ENCODE measurements at regions not wholly inside any gene's neighbourhood (a gene's known extent, or its start where the extent isn't known, plus 50 kb on each side); places are given as distances from the start of the nearest gene placed in this dataset.

DNA sequence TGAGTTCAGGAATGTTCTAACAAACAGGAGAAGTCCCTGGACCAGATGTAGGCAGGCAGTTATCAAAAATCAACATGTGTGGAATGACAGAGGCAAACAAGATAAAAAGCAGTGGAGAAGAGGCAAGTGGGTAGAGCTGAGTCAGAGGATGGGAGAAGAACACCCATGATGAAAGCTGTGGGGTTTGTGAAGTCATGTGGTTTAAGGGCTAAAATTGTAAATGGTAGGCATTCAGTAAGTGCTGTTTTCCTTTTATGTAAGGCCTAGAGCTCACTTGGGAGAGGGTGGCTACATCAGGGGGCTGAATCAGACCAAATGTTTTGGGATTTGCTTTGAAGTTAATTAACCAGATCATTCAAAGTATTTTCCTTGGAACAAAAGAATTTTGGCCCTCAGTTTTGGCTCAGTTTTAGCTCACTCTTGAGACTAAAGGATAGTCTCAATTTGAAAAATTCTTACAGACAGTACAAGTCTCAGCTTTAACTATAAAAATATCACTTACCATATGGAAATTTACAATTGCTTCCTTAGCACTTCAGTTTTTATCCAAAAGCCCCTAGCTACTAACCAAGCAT is 114.5 kb upstream of the PCDH7 start:
- intact Hi-C loops (cut with micrococcal nuclease; ENCODE audit: unreplicated experiment): no loop called here
- DNase-seq (ENCODE audit: low spot score): no peak
- ChIA-PET POLR2A (no interaction called here), CTCF (ENCODE audit: unreplicated experiment) (no interaction called here)
- Histone ChIP-seq H3K27ac (ENCODE audit: low read depth, low read length, poor library complexity, severe bottlenecking) (no peak overlapping the region), H3K4me1 (ENCODE audit: insufficient read depth, low read length, poor library complexity, severe bottlenecking) (no peaks in the 10 kb centered on the region), H3K9me3 (ENCODE audit: low read length) (no peaks in the 10 kb centered on the region), H4K20me1 (ENCODE audit: insufficient read depth, low read length) (no peaks in the 10 kb centered on the region), H3K4me2 (ENCODE audit: low read length) (no peak overlapping the region), H3K79me2 (ENCODE audit: insufficient read depth, low read depth, low read length) (no peaks in the 10 kb centered on the region), H3K36me3 (ENCODE audit: insufficient read depth, low read length) (no peaks in the 10 kb centered on the region), H3K4me3 (ENCODE audit: low read depth, low read length, poor library complexity, severe bottlenecking) (no peak overlapping the region), H3K9me2 (ENCODE audit: insufficient read depth, low read length) (no peaks in the 10 kb centered on the region), H2AFZ (ENCODE audit: low read length) (no peak overlapping the region)
- BruUV-seq (replicated peaks): no TSS peak
- TF ChIP-seq, protein P1, sequence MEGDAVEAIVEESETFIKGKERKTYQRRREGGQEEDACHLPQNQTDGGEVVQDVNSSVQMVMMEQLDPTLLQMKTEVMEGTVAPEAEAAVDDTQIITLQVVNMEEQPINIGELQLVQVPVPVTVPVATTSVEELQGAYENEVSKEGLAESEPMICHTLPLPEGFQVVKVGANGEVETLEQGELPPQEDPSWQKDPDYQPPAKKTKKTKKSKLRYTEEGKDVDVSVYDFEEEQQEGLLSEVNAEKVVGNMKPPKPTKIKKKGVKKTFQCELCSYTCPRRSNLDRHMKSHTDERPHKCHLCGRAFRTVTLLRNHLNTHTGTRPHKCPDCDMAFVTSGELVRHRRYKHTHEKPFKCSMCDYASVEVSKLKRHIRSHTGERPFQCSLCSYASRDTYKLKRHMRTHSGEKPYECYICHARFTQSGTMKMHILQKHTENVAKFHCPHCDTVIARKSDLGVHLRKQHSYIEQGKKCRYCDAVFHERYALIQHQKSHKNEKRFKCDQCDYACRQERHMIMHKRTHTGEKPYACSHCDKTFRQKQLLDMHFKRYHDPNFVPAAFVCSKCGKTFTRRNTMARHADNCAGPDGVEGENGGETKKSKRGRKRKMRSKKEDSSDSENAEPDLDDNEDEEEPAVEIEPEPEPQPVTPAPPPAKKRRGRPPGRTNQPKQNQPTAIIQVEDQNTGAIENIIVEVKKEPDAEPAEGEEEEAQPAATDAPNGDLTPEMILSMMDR (conservative IDR thresholded peaks at IDR 0.05; ENCODE audit: low read length): no peak
- TF ChIP-seq EZH2phosphoT487 (IDR thresholded peaks at IDR 0.05; ENCODE audit: borderline replicate concordance, low read depth, low read length): no peak

DNA sequence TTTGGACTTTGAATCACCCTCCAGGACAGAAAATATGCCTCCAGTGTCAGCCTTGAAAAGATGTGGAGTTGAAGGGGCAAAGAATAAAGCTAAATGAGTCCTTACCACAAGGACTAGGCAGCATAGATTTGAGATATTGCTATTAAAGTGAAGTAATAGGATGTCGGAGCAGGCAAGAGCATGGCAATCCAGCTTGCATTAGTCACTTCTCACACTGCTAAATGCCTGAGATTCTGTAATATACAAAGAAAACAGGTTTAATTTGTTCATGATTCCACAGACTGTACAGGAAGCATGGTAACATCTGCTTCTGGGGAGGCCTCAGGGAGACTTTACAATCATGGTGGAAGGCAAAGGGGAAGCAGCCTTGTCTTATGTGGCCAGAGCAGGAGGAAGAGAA is 109.8 kb upstream of the PCDH7 start:
- CTCF ChIA-PET (ENCODE audit: unreplicated experiment): no interaction called here

DNA sequence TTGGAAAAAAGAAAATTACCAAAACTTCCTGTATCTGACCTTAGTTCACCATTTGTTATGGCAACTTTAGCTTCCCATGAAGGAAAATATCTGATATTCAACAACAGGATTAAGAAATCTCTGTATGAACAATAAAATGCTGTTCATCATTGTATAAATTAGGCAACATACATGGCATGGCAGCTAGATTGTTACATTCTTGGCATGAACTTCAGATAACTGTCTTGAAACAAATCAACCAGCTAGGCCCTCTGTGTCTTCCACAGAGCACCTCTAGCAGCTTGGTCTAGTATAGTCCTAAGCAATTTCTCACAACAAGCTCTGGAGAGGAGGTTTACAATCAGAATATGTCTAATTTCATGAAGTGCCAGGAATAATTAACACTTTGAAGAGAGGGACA is 105.4 kb upstream of the PCDH7 start:
- H3K4me2 ChIP-seq (ENCODE audit: low read length): no peak overlapping the region
- H3K79me2 ChIP-seq (ENCODE audit: insufficient read depth, low read depth, low read length): no peaks in the 10 kb centered on the region
- H3K4me1 ChIP-seq (ENCODE audit: insufficient read depth, low read length, poor library complexity, severe bottlenecking): no peaks in the 10 kb centered on the region
- no peaks in the 10 kb centered on the region for H3K36me3 ChIP-seq (ENCODE audit: insufficient read depth, low read length)
- no TSS peak for BruUV-seq (replicated peaks)
- no peak for DNase-seq (ENCODE audit: low spot score)
- no peak overlapping the region for H2AFZ ChIP-seq (ENCODE audit: low read length)
- no peaks in the 10 kb centered on the region for H3K9me3 ChIP-seq (ENCODE audit: low read length)
- no peaks in the 10 kb centered on the region for H3K9me2 ChIP-seq (ENCODE audit: insufficient read depth, low read length)
- intact Hi-C loops (cut with micrococcal nuclease; ENCODE audit: unreplicated experiment): no loop called here
- no peaks in the 10 kb centered on the region for H4K20me1 ChIP-seq (ENCODE audit: insufficient read depth, low read length)
- POLR2A ChIA-PET: no interaction called here
- no peak overlapping the region for H3K4me3 ChIP-seq (ENCODE audit: low read depth, low read length, poor library complexity, severe bottlenecking)
- CTCF ChIA-PET (ENCODE audit: unreplicated experiment): no interaction called here
- TF ChIP-seq, protein P1 (conservative IDR thresholded peaks at IDR 0.05; ENCODE audit: low read length): no peak
- no peak for TF ChIP-seq EZH2phosphoT487 (IDR thresholded peaks at IDR 0.05; ENCODE audit: borderline replicate concordance, low read depth, low read length)
- H3K27ac ChIP-seq (ENCODE audit: low read depth, low read length, poor library complexity, severe bottlenecking): no peak overlapping the region

More for the DNA sequence above, 109.8 kb upstream of the PCDH7 start:
- no peak overlapping the region for H3K4me2 ChIP-seq (ENCODE audit: low read length)
- no peak overlapping the region for H2AFZ ChIP-seq (ENCODE audit: low read length)
- no peaks in the 10 kb centered on the region for H3K9me2 ChIP-seq (ENCODE audit: insufficient read depth, low read length)
- no peaks in the 10 kb centered on the region for H3K79me2 ChIP-seq (ENCODE audit: insufficient read depth, low read depth, low read length)
- no peak for DNase-seq (ENCODE audit: low spot score)
- no peak overlapping the region for H3K4me3 ChIP-seq (ENCODE audit: low read depth, low read length, poor library complexity, severe bottlenecking)
- no TSS peak for BruUV-seq (replicated peaks)
- intact Hi-C loops (cut with micrococcal nuclease; ENCODE audit: unreplicated experiment): no loop called here
- H3K27ac ChIP-seq (ENCODE audit: low read depth, low read length, poor library complexity, severe bottlenecking): no peak overlapping the region
- H3K9me3 ChIP-seq (ENCODE audit: low read length): no peaks in the 10 kb centered on the region
- POLR2A ChIA-PET: no interaction called here
- no peaks in the 10 kb centered on the region for H4K20me1 ChIP-seq (ENCODE audit: insufficient read depth, low read length)
- no peak for TF ChIP-seq EZH2phosphoT487 (IDR thresholded peaks at IDR 0.05; ENCODE audit: borderline replicate concordance, low read depth, low read length)
- TF ChIP-seq, protein P1 (conservative IDR thresholded peaks at IDR 0.05; ENCODE audit: low read length): no peak
- H3K4me1 ChIP-seq (ENCODE audit: insufficient read depth, low read length, poor library complexity, severe bottlenecking): no peaks in the 10 kb centered on the region
- no peaks in the 10 kb centered on the region for H3K36me3 ChIP-seq (ENCODE audit: insufficient read depth, low read length)
